Stimulated activated naive CD8-positive, alpha-beta T cell treated with anti-CD3 and anti-CD28 coated beads, Interleukin-15, Interleukin-2, amounts not matched to agents 100 ng/mL and 50 ng/mL, for 24 hours (primary cell): ENCODE measurements at regions not wholly inside any gene's neighbourhood (a gene's known extent, or its start where the extent isn't known, plus 50 kb on each side); places are given as distances from the start of the nearest gene placed in this dataset.

Source experiments
- H3K27ac Mint-ChIP-seq: one replicate; pipeline ENCODE4 v1.8.0; 2021; ENCODE audit warnings: mild to moderate bottlenecking, mixed read lengths
- H3K27me3 Mint-ChIP-seq: one replicate; pipeline ENCODE4 v1.8.0; 2021; ENCODE audit warnings: mixed read lengths
- H3K36me3 Mint-ChIP-seq: one replicate; pipeline ENCODE4 v1.8.0; 2021; ENCODE audit warnings: low read depth, mixed read lengths
- H3K4me1 Mint-ChIP-seq: one replicate; pipeline ENCODE4 v1.8.0; 2021; ENCODE audit warnings: low read depth, mixed read lengths
- H3K4me3 Mint-ChIP-seq: one replicate; pipeline ENCODE4 v1.8.0; 2021; ENCODE audit warnings: mild to moderate bottlenecking, mixed read lengths
- H3K9me3 Mint-ChIP-seq: one replicate; pipeline ENCODE4 v1.8.0; 2021; ENCODE audit warnings: mixed read lengths

GRCh38 chr6:140064366-140064765, 689.9 kb upstream of the CITED2 start:
- Mint-ChIP-seq H3K27me3 (peaks cover 15% of the 10 kb centered on the region), H3K4me3 (no peak overlapping the region), H3K4me1 (no peaks in the 10 kb centered on the region), H3K27ac (no peak overlapping the region), H3K36me3 (no peaks in the 10 kb centered on the region), H3K9me3 (no peaks in the 10 kb centered on the region)

- Mint-ChIP-seq H3K36me3 (no peaks in the 10 kb centered on the region), H3K27ac (no peak overlapping the region), H3K9me3 (no peaks in the 10 kb centered on the region), H3K4me3 (no peak overlapping the region), H3K4me1 (no peaks in the 10 kb centered on the region), H3K27me3 (peaks cover 15% of the 10 kb centered on the region)
Measured at GRCh38 chr6:140063021-140063399, 688.6 kb upstream of the CITED2 start.

GRCh38 chr6:140062043-140063020, 687.9 kb upstream of the CITED2 start:
- Mint-ChIP-seq H3K27me3 (peaks cover 11% of the 10 kb centered on the region), H3K4me3 (no peak overlapping the region), H3K9me3 (no peaks in the 10 kb centered on the region), H3K4me1 (no peaks in the 10 kb centered on the region), H3K27ac (no peak overlapping the region), H3K36me3 (no peaks in the 10 kb centered on the region)

GRCh38 chr6:140061110-140062042, 686.9 kb upstream of the CITED2 start:
- Mint-ChIP-seq H3K27ac (no peak overlapping the region), H3K9me3 (no peaks in the 10 kb centered on the region), H3K4me1 (no peaks in the 10 kb centered on the region), H3K27me3 (peaks cover 17% of the 10 kb centered on the region), H3K4me3 (no peak overlapping the region), H3K36me3 (no peaks in the 10 kb centered on the region)

GRCh38 chr6:140059947-140060346, 685.5 kb upstream of the CITED2 start:
- H3K4me3 Mint-ChIP-seq, result no peak overlapping the region
- H3K27ac Mint-ChIP-seq, result no peak overlapping the region
- H3K27me3 Mint-ChIP-seq, result peaks cover 14% of the 10 kb centered on the region
- no peaks in the 10 kb centered on the region for H3K4me1 Mint-ChIP-seq
- H3K9me3 Mint-ChIP-seq, result no peaks in the 10 kb centered on the region
- no peaks in the 10 kb centered on the region for H3K36me3 Mint-ChIP-seq

GRCh38 chr6:140058863-140059262, 684.4 kb upstream of the CITED2 start:
- H3K36me3 Mint-ChIP-seq, result no peaks in the 10 kb centered on the region
- no peaks in the 10 kb centered on the region for H3K4me1 Mint-ChIP-seq
- H3K4me3 Mint-ChIP-seq, result no peak overlapping the region
- H3K9me3 Mint-ChIP-seq, result no peaks in the 10 kb centered on the region
- H3K27ac Mint-ChIP-seq, result no peak overlapping the region
- H3K27me3 Mint-ChIP-seq, result peaks cover 14% of the 10 kb centered on the region

GRCh38 chr6:140052736-140053729, 678.6 kb upstream of the CITED2 start:
- no peaks in the 10 kb centered on the region for H3K36me3 Mint-ChIP-seq
- no peak overlapping the region for H3K4me3 Mint-ChIP-seq
- peaks cover 18% of the 10 kb centered on the region for H3K27me3 Mint-ChIP-seq
- no peak overlapping the region for H3K27ac Mint-ChIP-seq
- no peaks in the 10 kb centered on the region for H3K9me3 Mint-ChIP-seq
- no peaks in the 10 kb centered on the region for H3K4me1 Mint-ChIP-seq

- peaks cover 18% of the 10 kb centered on the region for H3K27me3 Mint-ChIP-seq
- H3K9me3 Mint-ChIP-seq, result no peaks in the 10 kb centered on the region
- no peak overlapping the region for H3K4me3 Mint-ChIP-seq
- no peak overlapping the region for H3K27ac Mint-ChIP-seq
- no peaks in the 10 kb centered on the region for H3K4me1 Mint-ChIP-seq
- H3K36me3 Mint-ChIP-seq, result no peaks in the 10 kb centered on the region
Measured at GRCh38 chr6:140051521-140052512, 677.4 kb upstream of the CITED2 start.

- Mint-ChIP-seq H3K27ac (no peak overlapping the region), H3K4me3 (no peak overlapping the region), H3K27me3 (peaks cover 13% of the 10 kb centered on the region), H3K9me3 (no peaks in the 10 kb centered on the region), H3K36me3 (no peaks in the 10 kb centered on the region), H3K4me1 (no peaks in the 10 kb centered on the region)
Measured at GRCh38 chr6:140050101-140050995, 675.9 kb upstream of the CITED2 start.

GRCh38 chr6:140049251-140049650, 674.8 kb upstream of the CITED2 start:
- Mint-ChIP-seq H3K27ac (no peak overlapping the region), H3K9me3 (no peaks in the 10 kb centered on the region), H3K4me1 (no peaks in the 10 kb centered on the region), H3K4me3 (no peak overlapping the region), H3K27me3 (peaks cover 13% of the 10 kb centered on the region), H3K36me3 (no peaks in the 10 kb centered on the region)

GRCh38 chr6:140048202-140048790, 673.8 kb upstream of the CITED2 start:
- Mint-ChIP-seq H3K27me3 (peaks cover 13% of the 10 kb centered on the region), H3K4me1 (peaks cover 7% of the 10 kb centered on the region), H3K4me3 (no peak overlapping the region), H3K36me3 (no peaks in the 10 kb centered on the region), H3K9me3 (no peaks in the 10 kb centered on the region), H3K27ac (no peak overlapping the region)

GRCh38 chr6:140047321-140047720, 672.9 kb upstream of the CITED2 start:
- Mint-ChIP-seq H3K4me3 (no peak overlapping the region), H3K36me3 (no peaks in the 10 kb centered on the region), H3K27me3 (peaks cover 13% of the 10 kb centered on the region), H3K27ac (no peak overlapping the region), H3K9me3 (no peaks in the 10 kb centered on the region), H3K4me1 (peaks cover 10% of the 10 kb centered on the region)
